NCI-H510A (cell line): ENCODE measurements at regions not wholly inside any gene's neighbourhood (a gene's known extent, or its start where the extent isn't known, plus 50 kb on each side); places are given as distances from the start of the nearest gene placed in this dataset.
"Not testable (repeated sequence)": the region's sequence is repeated elsewhere in the genome, so short reads cannot be mapped to it uniquely, and the experiment has no call there.

Experiments used
- DNase-seq: peaks from one replicate; lab custom pipeline; 2025; lab: John Stamatoyannopoulos, UW

DNA sequence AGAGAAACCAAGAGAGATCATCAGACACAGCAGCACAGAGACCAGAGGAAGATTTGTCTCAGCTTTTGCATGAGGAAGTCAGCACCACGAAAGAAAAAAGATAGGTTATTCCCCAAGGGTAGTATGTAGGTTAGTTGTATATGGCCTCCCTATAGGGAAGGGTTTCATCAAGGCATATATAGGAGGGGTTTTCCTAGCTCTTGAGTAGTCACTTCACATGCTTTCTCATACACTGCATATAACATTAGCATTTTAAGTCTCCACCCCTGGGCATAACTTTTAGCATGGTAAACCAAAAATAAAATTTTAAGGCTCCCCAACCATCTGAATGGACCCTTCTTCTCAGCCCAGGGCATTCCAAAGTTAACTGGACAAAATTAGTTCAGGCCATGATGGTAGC is 1571.6 kb upstream of the ACO1 start:
- no peak for DNase-seq

DNA sequence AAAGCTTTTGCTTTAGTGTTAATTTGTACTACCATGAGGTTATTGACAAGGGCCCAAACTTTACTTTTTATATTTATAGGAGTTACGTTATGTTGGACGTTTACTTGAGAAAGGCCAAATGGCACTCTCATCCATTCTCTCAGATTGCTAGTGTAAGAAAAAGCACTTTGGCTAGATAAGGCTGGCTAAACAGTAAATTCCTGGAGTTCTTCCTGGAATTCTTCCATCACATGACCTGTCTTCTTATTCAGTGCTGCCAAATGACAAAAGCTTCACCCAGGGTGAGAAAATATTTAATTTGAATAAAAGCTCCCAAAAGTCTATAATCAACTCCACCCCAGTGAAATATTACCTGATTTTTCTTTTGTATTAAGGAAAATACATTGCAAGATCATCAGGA is 1568.9 kb upstream of the ACO1 start:
- no peak for DNase-seq

DNA sequence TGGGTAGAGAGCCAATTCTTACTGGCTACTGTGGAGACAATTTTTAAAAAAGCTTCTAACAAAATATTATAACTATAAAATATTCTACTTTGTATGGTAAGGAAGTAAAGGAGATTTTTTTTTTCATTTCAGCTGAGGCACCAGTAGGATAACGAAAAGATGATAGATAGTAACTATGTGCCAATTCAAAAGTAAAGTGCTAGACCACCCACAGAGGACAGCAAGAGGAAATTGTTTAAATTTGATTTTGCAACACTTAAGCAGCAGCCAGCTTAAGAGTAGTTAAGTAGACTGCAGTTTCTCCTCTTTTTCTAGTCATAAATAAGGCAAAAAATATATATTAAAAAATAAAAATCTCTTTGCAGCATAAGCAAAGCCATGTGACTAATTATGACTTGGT is 1539.3 kb upstream of the ACO1 start:
- no peak for DNase-seq

DNA sequence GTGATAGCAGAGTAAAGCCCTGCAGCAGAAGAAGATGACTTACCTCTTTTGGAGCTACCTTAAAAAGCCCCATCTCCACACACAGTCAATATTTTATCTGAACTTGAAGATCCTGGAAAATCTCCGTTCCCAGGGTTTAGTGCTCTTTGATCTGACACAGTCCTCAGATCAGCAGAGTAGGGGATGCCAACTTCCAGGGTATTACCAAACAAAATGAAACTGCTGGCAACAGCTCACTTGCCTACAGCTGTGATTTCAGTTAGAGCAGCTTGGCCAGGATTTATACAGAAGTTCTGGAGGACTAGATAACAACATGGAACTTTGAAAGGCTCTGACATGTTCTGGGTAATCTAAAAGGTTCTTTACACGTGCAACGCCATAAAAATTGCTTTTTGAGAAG is 1537.8 kb upstream of the ACO1 start:
- DNase-seq, result no peak

DNA sequence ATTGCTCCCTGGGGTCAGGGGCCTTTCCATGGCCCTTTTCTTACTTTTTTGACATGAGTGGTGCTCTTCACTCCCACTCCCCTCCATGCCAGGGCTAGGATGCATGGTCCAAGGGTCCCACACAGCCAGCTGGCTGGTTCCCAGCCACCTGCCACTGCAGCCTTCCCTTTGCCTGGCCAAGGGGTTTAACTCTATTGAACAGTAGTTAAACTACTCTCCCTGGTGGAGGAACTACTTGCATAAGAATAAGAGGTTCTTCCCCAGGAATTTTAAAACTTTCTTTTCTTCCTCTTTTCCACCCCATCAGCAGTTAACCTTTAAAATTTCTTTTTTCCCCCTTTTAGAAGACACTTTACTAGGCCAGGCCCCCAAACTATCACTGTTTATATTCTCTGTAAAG is 1532.8 kb upstream of the ACO1 start:
- no peak for DNase-seq

DNA sequence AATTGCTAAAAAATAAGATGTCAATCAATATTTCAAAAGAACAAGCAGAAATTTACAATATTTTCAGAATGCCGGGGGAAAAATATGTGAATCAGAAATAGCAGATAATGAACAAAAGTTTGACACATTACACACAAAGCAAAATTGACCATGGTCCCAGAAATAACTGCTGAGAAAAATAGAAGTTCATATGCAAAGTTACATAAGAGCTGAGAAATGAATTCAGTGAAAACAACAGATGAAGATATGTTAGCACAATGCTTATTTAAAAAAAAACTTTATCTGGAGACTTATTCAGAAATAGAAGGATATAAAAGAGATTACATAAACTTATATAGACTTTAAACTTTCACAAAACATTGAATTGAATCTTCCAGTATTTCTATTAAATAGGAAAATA is 1483.7 kb upstream of the ACO1 start:
- no peak for DNase-seq

DNA sequence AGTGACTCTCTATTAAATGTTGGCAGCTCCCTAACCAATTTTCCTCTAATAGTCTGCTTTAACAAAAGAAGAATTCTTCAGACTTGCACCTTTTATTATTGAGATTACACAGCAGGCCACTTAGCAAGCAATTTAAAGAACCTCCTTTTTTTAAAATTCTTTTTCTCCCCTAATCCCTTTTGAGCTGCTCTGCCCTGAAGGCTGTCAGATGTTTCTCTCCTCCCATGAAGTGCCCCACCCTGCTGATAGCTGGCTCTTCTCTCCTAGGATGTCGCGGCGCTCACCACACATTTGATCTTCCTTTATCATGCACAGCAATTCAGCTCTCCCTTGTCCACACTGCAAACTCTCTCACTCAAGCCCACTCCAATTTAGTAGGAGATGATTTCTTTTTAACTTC is 1471.1 kb upstream of the ACO1 start:
- DNase-seq, result no peak

DNA sequence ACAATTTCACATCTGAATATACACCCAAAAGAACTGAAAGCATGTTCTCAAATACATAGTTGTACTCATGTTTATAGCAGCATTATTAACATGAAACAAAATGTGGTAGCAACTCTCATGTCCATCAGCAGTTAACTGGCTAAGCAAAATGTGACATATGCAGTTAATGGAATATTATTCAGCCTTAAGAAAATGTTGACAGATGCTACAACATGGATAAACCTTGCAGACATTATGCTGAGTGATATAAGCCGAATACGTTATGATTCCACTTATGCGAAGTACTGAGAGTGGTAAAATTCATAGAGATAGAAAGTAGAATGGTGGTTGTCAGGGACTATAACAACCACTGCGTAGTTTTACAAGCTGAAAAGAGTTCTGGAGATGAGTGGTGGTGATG is 1469.0 kb upstream of the ACO1 start:
- no peak for DNase-seq

DNA sequence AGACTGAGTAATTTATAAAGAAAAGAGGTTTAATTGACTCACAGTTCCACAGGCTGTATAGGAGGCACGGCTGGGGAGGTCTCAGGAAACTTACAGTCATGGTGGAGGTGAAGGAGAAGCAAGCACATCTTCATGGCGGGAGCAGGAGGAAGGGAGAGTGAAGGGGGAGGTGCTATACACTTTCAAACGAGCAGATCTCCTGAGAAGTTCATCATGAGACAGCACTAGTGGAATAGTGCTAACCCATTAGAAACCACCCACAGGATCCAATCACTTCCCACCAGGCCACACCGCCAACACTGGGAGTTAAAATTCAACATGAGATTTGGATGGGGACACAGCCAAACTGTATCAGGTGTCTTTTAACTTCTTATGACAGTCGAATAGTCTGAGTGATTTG is 1459.3 kb upstream of the ACO1 start:
- DNase-seq, result no peak

DNA sequence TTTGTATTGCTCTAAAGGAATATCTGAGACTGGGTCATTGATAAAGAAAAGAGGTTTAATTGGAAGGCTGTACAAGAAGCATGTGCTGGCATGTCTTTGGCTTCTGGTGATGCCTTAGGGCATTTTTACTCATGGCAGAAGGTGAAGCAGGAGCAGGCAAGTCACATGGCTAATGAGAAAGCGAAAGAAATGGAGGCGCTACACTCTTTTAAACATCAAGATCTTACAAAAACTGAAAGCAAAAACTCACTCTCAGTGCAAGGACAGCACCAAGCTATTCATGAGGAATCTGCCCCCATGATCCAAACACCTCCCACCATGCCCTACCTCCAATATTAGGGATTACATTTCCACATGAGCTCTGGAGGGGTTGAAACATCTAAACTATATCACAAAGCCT is 1458.8 kb upstream of the ACO1 start:
- DNase-seq, result no peak

DNA sequence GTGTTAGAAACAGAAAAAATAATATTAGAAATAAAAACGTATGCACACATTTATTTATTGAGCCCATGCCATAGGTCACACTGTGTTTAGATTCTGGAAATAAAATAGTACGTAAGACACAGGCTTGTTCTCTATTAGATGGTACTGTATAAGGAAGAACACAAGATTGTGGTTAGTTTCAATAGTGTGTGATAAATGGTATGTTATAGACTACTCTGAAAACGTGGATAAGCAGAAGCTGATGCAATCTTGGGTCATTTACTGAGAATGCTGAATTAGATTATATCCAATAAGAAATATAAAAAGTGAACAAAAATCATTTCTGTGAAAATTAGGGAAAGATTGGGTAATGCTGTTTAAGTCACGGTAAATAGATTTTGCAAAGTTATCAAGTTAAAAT is 1456.4 kb upstream of the ACO1 start:
- no peak for DNase-seq

DNA sequence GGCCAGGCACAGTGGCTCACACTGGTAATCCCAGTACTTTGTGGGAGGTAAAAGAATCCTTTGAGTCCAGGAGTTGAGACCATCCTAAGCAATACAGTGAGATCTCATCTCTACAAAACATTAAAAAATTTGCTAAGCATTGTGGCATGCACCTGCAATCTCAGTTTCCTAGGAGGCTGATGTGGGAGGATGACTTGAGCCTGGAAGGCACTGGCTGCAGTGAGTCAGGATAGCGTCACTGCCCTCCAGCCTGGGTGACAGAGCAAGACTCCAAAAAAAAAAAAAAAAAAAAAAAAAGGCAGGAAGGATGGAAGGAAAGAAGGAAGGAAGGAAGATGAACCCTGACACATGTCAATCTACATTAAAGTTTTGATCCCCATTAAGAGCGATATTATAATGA is 1452.2 kb upstream of the ACO1 start:
- DNase-seq, result no peak

DNA sequence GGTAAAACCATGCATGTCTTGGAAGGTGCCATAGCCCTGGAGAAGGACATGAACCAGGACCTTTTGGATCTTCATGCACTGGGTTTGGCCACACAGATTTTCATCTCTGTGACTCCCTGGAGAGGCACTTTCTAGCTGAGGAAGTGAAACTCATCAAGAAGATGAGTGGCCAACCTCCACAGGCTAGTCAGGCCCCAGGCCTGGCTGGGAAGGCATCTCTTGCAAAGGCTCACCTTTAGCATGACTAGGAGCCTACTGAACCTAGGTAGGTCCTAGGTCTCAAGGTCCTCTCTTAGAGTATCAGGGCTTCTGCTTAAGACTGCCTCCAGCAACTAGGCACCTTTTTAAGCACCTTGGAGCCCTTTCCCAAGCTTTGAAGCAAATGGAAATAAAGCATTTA is 1448.7 kb upstream of the ACO1 start:
- DNase-seq, result no peak

DNA sequence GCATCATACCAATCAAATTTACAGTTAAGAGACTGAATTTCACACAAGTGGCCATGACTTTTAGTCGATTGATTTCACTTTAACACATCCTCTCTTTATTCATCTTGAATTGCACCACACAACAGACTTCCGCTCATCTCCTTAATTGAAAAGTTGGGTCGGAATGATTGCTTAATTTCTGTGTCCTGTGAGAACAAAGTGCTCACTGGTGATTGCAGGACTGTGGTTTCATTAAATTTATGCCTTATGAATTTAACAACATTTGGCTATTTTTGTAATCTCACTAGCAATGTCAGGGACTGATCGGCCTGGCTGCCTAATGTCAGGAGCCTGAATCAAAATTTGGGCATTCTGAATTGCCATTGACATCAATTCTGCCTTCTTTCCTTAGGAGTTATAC is 1447.3 kb upstream of the ACO1 start:
- DNase-seq, result no peak

DNA sequence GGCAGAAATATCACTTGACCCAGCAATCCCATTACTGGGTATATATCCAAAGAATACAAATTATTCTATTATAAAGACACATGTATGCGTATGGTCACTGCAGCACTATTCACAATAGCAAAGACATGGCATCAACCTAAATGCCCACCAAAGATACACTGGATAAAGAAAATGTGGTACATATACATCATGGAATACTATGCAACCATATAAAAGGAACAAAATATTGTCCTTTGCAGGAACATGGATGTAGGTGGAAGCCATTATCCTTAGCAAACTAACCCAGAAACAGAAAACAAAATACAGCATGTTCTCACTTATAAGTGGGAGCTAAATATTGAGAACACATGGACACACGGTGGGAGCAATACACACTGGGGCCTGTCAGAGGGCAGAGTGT is 1441.6 kb upstream of the ACO1 start:
- not testable (repeated sequence) for DNase-seq

DNA sequence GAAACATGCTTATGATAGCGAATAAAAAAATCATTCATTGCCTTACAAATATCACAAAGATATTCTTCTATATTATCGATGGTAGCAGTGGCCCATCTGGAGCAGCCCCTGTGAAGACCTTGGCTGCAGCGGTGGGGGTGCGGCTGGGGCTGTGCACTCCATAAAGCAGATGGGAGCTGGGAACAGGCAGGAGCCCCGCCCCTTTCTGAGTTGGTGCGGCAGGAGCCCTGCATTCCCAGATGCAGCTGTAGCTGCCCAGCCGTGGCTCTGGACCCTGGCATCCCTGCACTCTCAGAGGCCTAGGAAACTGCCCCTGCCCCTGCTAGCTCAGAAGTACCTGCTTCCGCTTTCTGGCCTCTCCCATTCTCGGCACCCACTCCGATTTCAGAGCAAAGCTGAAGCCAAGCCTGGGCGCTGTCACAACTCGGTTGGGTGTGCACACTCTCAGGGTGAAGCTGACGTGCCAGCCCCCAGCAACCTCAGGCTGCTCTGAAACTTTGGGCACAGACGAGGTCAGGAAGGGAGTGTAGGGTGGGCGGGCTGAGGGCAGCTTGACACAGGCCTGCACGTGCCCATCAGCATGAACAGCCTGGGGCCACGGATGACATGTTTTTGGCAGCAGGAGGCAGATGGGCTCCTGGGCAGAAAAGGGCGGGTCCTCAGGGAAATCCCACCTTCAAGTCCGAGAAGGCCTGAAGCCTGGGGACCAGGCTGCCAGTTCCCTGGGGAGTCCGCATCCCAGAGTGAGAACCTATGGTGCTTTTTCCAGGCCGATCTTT is 1440.8 kb upstream of the ACO1 start:
- DNase-seq, result no peak

DNA sequence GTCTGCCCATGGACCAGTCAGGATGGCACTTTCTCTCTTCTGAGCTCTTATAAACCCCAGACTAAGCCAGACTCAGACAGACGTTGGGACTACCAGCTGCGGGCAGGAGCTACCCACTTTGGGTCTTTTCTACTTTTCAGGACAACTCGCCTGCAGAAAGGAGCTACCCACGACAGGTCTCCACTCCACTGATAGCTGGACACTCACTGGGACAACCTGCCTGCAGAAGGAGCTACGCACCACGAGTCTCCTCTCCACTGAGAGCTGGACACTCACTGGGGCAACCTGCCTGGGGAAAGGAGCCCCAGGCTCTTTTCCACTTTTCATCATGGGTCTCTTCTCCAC is 1440.2 kb upstream of the ACO1 start:
- no peak for DNase-seq

DNA sequence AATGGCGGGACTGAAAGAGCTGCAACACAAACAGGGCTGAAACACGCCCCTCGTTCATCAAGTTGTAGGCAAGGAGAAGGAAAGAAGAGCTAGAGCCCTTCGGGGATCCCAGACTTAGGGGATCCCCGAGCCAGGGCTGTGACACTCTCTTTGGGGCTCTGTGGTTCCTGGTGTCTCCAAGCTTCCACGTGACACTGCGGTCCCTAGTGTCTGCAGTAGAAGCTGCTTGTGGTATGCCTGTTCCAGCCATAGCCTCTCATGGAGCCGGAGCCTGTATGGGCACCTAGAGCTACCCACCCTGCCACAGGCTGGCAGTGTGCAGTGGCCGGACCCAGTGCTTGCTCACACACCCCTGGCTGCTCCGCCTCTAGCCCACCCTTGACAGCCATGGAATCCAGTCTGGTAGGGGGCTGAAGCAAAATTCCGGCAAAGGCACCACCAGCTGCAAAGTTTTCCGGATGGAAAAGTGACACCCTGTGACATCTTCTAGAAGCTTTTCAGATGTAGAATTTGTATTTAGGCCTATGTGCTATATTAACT is 1439.6 kb upstream of the ACO1 start:
- DNase-seq, result no peak

DNA sequence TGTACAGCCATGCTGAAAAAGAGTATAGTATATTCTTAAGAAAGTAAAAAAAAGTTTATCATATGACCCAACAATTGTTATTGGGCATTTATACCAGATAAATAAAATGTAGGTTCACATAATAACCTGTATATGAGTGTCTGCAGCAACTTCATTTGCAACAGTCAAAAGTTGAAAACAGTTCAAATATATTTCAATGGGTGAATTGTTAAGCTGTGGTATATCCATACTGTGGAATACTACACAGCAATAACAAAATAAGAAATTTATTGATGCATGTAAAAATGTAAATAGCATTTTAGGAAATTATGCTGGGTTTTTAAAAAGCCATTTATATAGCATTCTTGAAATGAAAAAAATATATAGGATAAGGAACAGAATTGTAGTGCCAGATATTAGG is 1420.1 kb upstream of the ACO1 start:
- DNase-seq, result no peak

DNA sequence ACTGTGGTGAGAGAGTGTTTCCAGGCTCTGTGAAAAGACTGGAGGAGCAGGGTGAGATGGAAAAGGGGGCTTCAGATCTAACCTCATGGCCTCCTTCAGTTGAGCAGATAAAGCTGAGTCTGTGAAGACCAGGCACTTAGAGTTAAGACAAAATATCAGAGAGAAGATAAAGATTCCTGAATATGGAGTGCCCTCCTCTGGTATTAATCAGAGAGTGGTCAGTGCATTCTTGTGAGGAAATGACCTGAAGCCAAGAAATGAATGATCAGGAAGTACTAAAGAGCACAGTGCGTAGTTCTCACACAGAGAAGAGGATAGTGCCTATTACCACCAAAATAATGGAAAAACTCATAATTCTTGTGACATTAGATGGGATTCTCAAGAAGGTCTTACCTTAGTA is 1417.0 kb upstream of the ACO1 start:
- no peak for DNase-seq

DNA sequence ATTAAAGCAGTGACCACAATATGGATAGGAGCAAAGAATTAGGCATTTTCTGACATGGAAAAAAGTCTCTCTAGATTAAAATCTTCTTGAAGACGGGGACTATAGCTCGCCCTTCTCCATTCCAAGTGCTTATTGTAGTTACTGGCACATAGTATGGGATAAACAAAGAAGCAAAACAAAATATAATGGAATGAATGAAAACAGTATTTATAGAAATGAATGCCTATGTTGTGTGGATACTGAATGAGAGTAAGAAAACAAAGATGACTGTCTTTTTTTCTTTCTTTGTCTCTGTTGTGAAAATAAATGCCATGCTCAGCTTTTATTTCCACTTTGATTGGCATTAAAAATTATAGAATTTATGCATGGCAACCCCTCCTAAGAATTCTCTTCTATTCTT is 1414.3 kb upstream of the ACO1 start:
- no peak for DNase-seq

DNA sequence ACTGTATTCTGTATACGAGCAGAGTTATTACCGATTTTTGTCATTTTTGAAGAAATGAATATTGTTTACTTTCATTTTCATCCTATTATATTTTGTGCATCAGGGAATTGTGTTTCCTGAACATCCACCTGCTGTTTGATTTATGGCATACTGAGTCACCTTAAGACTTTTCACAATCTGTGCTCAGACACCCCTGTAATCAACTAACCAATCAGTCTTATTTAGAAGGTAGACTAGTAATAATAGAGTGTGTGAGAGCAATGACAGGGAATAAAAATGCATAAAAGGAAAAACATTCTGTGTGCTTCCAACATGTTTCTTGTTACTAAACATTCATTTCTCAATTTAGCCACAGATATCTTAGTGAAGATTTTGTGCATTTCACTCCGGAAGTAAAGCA is 1413.6 kb upstream of the ACO1 start:
- DNase-seq, result no peak

DNA sequence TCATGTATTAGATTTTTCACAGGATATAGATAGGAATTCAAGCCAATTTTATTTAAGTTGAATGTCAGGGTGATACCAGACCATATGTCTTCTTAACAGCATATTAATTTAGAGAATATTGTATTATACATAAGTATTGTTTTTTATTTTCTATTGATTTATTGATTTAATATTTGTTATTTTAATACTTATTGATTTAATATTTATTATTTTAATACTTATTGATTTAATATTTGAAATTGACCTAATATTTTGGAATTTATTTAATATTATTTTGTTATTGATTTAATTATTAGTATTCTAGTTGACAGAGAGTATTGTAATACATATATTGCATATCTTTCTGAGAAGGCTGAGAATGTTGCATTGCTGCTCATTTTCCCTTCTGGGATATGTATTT is 1411.8 kb upstream of the ACO1 start:
- DNase-seq, result no peak

DNA sequence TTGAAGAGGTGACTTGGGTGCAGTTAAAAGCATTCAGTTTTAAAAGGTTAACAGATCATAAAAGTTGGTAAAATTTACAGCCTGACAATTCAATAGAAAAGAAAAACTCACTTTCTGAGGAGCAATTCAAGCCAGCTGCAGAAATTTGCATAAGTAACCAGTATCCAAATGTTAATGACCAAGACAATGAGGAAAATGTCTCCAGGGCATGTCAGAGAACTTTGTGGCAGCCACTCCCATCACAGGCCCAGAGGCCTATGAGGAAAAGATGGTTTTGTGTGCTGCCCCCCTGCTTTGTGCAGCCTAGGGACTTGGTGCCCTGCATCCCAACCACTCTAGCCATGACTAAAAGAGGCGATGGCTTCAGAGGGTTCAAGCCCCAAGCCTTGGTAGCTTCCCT is 1406.5 kb upstream of the ACO1 start:
- no peak for DNase-seq

DNA sequence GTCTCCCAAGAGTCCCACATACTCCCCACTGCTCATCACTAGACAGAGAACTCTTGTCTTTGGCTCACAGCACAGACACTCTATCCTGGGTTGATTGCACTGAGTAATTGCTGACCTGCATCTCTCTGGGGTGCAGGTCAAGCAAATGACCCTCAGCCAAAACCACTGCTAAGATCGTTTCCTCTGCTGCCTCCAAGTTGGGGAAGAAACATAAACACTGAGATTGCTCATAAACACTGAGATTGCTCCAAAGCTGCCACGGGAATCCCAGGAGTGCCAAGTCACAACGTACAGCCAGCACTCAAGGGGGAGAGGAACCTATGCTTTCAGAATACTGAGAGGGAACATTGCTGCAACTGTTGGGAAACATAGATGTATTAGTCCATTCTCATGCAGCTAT is 1402.1 kb upstream of the ACO1 start:
- DNase-seq, result no peak
